ENCODE measurements at regions not wholly inside any gene's neighbourhood (a gene's known extent, or its start where the extent isn't known, plus 50 kb on each side); places are given as distances from the start of the nearest gene placed in this dataset.

GRCh38 chr11:13907678-13908077 is 54.8 kb upstream of the SPON1 start:
- no peak for DNase-seq

GRCh38 chr11:13908535-13908934 is 54.0 kb upstream of the SPON1 start:
- DNase-seq, result no peak

Measured in anterior cingulate cortex (tissue), 58 donors.